ENCODE measurements at regions not wholly inside any gene's neighbourhood (a gene's known extent, or its start where the extent isn't known, plus 50 kb on each side); places are given as distances from the start of the nearest gene placed in this dataset.

- no peaks in the 10 kb centered on the region for H3K9me2 ChIP-seq (ENCODE audit: insufficient read depth)
- H3K4me2 ChIP-seq (ENCODE audit: low read length): no peak overlapping the region
- ChIA-PET POLR2A (no interaction called here), CTCF (no interaction called here), RAD21 (ENCODE audit: low non-redundant PET in 1 of 2, low total read pairs in 2 of 2, uncharacterized antibody in 2 of 2, unreplicated experiment in 2 of 2) (no interaction called here)
- no peak overlapping the region for H2AFZ ChIP-seq (ENCODE audit: low read depth, low read length, poor library complexity, severe bottlenecking)
- H3K9me3 ChIP-seq (ENCODE audit: control insufficient read depth in 1 of 2, insufficient read depth in 1 of 2, low read depth in 1 of 2, low read length in 2 of 2): no peaks in the 10 kb centered on the region
- TF ChIP-seq SIN3A (IDR thresholded peaks at IDR 0.05; ENCODE audit: low read depth): no peak
- TF ChIP-seq SP1 (IDR thresholded peaks at IDR 0.05; ENCODE audit: low read depth): no peak
- TF ChIP-seq JUND (IDR thresholded peaks at IDR 0.05): no peak
- TF ChIP-seq EZH2phosphoT487 (IDR thresholded peaks at IDR 0.05; ENCODE audit: borderline replicate concordance): no peak
- no peak for TF ChIP-seq ZFX (IDR thresholded peaks at IDR 0.05)
- no peak for TF ChIP-seq POLR2A (IDR thresholded peaks at IDR 0.05; ENCODE audit: borderline replicate concordance, extremely low read depth, insufficient read depth, insufficient read length)
- TF ChIP-seq EZH2 (IDR thresholded peaks at IDR 0.05): no peak
- TF ChIP-seq CEBPB (IDR thresholded peaks at IDR 0.05; ENCODE audit: low read depth): no peak
- no peak for TF ChIP-seq CBX3 (IDR thresholded peaks at IDR 0.05; ENCODE audit: low read depth)
- TF ChIP-seq POLR2AphosphoS5 (IDR thresholded peaks at IDR 0.05; ENCODE audit: low read depth, low read length): no peak
- no peaks in the 10 kb centered on the region for H4K20me1 ChIP-seq (ENCODE audit: insufficient read depth)
- no peaks in the 10 kb centered on the region for H3K27me3 ChIP-seq (ENCODE audit: insufficient read depth, low read length)
- H3K9ac ChIP-seq (ENCODE audit: low read length): no peak overlapping the region
- intact Hi-C loops (cut with micrococcal nuclease): no loop called here
- DNase-seq (ENCODE audit: low read depth, low spot score): no peak
- no peaks in the 10 kb centered on the region for H3K36me3 ChIP-seq (ENCODE audit: control insufficient read depth in 1 of 2, insufficient read depth in 2 of 2, low read length in 2 of 2)
- no peak for ATAC-seq
- BruUV-seq (replicated peaks): no TSS peak
- H3K4me3 ChIP-seq (replicated peaks in 1 of 2; ENCODE audit: low read depth in 1 of 2, low read length in 2 of 2): no peak overlapping the region
- H3K27ac ChIP-seq (ENCODE audit: low read depth, low read length): no peak overlapping the region
- no peaks in the 10 kb centered on the region for H3K79me2 ChIP-seq (ENCODE audit: insufficient read depth, low read length)
- no peaks in the 10 kb centered on the region for H3K4me1 ChIP-seq (ENCODE audit: control insufficient read depth in 1 of 2, insufficient read depth in 2 of 2, low read length in 2 of 2)
These were observed 76.9 kb upstream of the ZFHX3 start for GRCh38 chr16:73124665-73125375.

GRCh38 chr16:73124097-73124652, 76.2 kb upstream of the ZFHX3 start:
- ATAC-seq (no peak), DNase-seq (ENCODE audit: low read depth, low spot score) (no peak)
- Histone ChIP-seq H3K4me3 (replicated peaks in 1 of 2; ENCODE audit: low read depth in 1 of 2, low read length in 2 of 2) (no peak overlapping the region), H3K9me3 (ENCODE audit: control insufficient read depth in 1 of 2, insufficient read depth in 1 of 2, low read depth in 1 of 2, low read length in 2 of 2) (no peaks in the 10 kb centered on the region), H3K27me3 (ENCODE audit: insufficient read depth, low read length) (no peaks in the 10 kb centered on the region), H3K27ac (ENCODE audit: low read depth, low read length) (no peak overlapping the region), H3K4me1 (ENCODE audit: control insufficient read depth in 1 of 2, insufficient read depth in 2 of 2, low read length in 2 of 2) (no peaks in the 10 kb centered on the region), H3K9ac (ENCODE audit: low read length) (no peak overlapping the region), H3K79me2 (ENCODE audit: insufficient read depth, low read length) (no peaks in the 10 kb centered on the region), H2AFZ (ENCODE audit: low read depth, low read length, poor library complexity, severe bottlenecking) (no peak overlapping the region), H3K9me2 (ENCODE audit: insufficient read depth) (no peaks in the 10 kb centered on the region), H3K4me2 (ENCODE audit: low read length) (no peak overlapping the region), H4K20me1 (ENCODE audit: insufficient read depth) (no peaks in the 10 kb centered on the region), H3K36me3 (ENCODE audit: control insufficient read depth in 1 of 2, insufficient read depth in 2 of 2, low read length in 2 of 2) (no peaks in the 10 kb centered on the region)
- RAD21 ChIA-PET (ENCODE audit: low non-redundant PET in 1 of 2, low total read pairs in 2 of 2, uncharacterized antibody in 2 of 2, unreplicated experiment in 2 of 2): no interaction called here
- intact Hi-C loops (cut with micrococcal nuclease): no loop called here
- CTCF ChIA-PET: no interaction called here
- no TSS peak for BruUV-seq (replicated peaks)
- POLR2A ChIA-PET: no interaction called here
- TF ChIP-seq MAX (IDR thresholded peaks at IDR 0.05): no peak
- TF ChIP-seq ATF3 (IDR thresholded peaks at IDR 0.05): no peak
- TF ChIP-seq FOSL1 (IDR thresholded peaks at IDR 0.05; ENCODE audit: low read depth): no peak
- no peak for TF ChIP-seq ZNF274 (IDR thresholded peaks at IDR 0.05; ENCODE audit: low read depth, low read length)
- TF ChIP-seq JUND (IDR thresholded peaks at IDR 0.05): no peak
- TF ChIP-seq SIN3A (IDR thresholded peaks at IDR 0.05; ENCODE audit: low read depth): no peak
- TF ChIP-seq POLR2AphosphoS5 (IDR thresholded peaks at IDR 0.05; ENCODE audit: low read depth, low read length): no peak
